Stimulated activated CD8-positive, alpha-beta memory T cell treated with anti-CD3 and anti-CD28 coated beads, Interleukin-15, amount 100 ng/mL, for 24 hours (primary cell): ENCODE measurements at regions not wholly inside any gene's neighbourhood (a gene's known extent, or its start where the extent isn't known, plus 50 kb on each side); places are given as distances from the start of the nearest gene placed in this dataset.

Source experiments
- DNase-seq: peaks from one replicate; pipeline ENCODE4 v3.0.0-alpha.2; 2020; ENCODE audit warnings: low read depth

GRCh38 chr11:70872955-70873735 lies 379.2 kb downstream of the SHANK2 start:
- no peak for DNase-seq

DNA sequence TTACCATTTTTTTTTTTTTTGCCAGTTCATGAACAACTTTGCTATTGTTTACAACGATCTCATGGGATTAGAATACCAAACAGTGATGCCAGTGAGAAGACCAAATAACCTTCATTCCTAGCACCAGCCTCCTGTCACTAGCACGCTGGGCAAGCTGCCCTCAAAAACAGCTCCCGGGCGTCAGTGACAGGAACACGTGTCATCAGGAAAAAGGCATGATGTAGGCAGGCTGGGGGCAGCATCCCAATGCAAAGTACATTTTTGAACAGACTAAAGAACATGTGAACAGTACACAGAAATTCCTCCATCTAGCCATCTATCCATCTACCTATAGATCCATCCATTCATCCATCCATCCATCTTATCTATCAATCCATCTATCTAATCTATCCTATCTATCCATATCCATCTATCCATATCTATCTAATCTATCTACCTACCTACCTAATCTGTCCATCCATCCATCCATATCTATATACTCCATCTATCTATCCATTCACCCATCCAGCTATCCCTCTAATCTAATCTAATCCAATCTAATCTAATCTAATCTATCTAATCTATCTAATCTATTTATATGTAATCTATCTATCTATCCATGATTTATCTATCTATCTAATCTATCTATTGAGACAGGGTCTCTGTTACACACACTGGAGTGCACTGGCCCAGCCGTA lies 378.5 kb downstream of the SHANK2 start:
- DNase-seq: no peak

DNA sequence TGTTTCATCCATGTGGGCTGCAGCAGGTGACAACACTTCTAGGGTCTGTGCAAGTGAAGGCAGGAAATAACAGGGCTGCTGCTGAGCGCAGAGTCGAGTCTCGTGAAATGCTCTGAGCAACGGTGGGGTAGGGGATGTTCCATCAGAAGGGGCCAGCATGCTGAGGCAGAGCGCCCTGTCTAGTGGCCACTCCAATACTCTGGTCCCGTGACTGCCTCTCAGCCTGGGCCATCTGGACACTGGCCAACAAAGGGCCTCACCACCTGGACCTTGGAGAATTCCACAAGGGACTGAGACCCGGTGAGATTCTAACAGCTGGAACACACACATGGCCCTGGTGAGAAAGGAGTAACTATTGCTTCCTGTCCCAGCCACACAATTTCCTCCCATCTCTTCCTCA lies 375.7 kb downstream of the SHANK2 start:
- DNase-seq: no peak

DNA sequence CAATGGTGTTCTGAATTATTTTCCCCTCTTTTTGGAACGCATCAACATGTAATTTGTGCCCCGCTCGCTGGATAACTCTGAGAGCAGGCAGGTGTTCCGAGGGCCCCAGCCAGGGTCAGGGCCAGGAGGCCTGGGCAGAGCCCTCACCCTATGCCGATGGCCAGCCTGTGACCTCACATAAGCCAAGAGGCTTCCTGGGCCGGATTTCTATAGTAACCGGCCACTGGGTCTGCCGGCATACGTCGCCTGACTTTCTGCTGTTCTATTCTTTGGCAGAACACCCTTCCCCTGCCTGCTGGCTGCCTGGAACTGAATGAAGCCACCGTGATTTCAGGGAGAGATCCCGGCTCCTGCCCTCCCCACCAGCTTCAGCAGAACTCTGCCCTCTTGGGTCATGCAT lies 375.2 kb downstream of the SHANK2 start:
- DNase-seq: no peak

DNA sequence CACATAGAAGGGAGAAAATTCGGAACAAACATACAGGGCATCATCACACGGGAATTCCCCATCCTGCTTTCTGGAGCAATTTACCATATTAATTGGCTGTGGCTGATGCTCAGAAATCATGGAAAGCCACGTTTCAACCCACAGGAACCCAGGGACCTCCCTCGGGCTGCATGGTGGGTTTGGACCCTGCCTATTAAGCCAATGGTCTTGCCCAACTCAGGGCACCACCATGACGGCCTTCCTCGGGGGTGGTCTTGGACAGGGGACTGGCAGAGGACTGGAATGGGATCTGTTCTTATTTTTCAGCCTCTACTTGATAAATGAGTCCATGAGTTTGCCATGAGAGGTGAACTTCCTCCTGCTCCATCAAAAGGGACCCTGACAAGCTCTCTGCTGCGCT lies 374.0 kb downstream of the SHANK2 start:
- no peak for DNase-seq

DNA sequence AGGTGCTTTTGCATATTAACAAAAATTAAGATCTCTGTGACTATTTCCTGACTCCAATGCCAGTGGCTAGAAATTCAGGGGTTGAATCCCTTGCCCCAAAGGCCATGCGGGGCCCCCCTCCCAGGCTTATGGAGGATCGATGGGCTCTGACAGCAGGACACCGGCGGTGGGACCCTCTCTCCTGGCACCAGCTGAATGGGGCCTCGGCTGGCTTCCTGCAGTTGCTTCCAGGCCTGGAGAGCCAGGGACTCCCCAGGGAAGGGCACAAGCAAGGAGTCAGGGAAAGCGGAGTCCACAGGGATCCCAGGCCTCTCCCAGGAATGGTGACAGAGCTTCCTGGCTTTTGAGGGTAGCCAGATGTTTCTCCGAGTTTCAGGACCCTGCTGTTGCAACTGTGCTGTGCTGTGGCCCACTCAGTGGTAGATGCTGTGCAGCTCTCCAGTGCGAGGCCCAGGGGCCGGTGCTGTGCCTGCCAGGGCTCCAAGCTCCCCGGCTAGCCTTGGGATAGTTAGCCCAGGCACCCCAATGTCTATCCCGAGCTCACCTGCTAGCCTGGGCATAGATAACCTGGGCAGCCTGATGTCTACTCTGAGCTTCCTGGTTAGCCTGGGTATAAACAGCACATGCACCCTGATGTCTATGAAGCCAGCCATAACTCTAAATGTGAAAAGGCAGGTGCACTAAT lies 372.6 kb downstream of the SHANK2 start:
- no peak for DNase-seq

GRCh38 chr11:70880416-70880815 lies 372.0 kb downstream of the SHANK2 start:
- DNase-seq: no peak

DNA sequence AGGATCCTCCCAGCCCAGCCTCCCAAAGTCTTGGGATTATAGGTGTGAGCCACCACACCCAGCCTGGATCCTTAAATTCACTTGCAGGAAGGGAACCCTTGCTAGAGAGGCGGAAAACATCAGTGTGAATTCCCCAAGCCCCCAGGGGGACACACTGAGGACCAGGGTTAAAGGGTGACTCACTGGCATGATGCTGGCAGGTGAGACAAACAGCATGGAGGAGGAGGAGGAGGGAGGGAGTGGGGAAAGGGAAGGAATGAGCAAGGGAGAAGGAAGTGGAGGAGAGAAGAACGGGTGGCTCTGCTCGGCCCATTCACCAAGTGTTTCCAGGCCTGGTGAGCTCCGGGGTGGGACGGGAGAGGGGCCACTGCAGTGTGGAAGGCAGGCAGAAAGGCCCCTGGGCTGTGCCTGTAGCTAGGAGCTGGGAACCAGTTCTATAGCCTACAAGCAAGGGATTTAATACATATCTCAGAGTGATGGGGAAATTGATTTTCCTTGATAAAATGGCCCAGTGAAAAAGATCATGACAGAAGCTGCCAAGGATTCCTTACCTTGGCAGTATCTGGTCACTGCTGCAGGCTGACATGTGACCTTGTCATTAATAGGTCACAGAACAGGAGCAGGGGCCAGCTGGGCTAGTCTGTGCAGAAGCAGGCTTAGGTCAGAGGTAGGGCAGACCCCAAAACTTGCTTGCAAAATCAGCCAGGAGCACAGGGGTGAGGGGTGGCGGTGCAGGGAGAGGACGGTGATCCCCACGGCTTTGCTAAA lies 370.2 kb downstream of the SHANK2 start:
- DNase-seq: no peak

DNA sequence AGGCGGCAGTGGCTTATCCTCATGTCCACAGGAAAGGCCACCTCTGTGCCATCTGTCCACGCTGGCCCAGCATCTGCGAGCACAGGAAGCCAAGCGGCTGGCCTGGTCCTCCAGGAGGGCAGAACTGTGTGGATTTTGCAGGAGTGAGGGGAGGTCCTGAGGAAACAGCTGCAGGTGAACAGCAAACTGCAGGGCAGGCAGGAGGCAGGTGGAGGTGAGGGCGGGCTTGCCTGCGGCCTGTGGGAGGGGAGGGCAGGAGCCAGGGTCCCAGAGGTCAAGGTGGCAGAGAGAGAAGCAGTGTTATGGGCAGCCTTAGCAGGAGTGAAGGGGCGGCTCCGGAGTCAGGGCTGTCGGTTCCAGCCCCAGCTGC lies 369.7 kb downstream of the SHANK2 start:
- no peak for DNase-seq

DNA sequence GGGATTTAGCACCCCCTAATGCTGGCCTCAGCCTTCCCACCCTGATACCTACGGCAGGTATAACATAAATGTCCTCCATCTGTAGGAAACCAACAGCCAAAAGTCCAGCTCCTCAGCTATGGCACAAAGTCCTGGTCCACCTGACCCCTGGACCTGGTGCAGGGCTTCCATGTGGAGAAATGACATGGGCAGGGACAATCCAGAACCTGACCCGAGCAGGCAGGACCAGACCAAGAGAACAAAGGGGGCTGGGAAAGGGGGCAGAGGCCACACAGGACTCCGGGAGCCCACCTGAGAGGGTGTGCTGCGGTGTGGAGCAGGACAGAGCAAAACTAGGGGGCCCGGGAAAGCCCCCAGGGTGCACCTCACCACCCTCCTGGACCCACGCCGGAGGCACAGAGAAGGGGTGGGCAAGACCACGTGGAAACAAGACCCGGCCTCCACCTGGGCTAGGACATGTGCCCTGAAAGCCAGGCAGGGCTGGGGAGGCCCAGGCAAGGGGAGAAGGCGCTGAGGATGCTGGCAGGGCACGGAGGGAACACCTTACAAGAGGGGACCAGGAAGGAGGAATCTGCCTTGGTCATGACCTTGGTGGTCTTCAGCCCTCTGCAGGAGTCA lies 368.9 kb downstream of the SHANK2 start:
- no peak for DNase-seq

DNA sequence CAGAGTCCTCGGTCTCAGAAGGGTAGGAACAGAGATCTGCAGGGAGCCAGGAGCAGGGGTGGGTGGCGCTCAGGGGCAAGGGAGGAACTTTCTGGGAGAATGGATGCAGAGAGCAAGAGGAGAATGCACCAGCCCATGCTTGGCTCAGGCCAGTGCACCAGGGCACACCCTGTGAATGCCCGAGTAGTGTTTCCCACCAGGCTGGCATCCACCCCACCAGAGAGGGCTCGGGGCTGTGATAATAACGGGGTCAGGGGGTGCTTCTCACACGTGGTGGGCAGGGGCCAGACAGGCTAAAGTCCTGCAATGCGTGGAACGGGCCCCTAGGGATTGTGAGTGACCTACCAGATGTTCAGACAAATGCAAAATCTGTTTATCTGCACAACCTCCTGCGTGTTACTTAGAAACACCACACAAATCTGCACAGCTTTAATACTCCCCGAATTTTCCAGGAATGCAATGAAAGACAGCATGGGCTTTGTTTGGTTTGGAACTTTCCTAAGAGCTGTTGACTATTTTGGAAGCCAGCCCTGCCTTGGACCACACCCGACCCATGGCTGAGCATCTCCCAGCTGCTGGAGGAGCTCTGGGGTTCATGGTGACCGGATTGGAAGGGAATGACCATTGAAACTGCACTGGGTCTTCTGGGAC lies 368.3 kb downstream of the SHANK2 start:
- no peak for DNase-seq

- DNase-seq: no peak
Observed at GRCh38 chr11:70885281-70886231, 366.8 kb downstream of the SHANK2 start.

DNA sequence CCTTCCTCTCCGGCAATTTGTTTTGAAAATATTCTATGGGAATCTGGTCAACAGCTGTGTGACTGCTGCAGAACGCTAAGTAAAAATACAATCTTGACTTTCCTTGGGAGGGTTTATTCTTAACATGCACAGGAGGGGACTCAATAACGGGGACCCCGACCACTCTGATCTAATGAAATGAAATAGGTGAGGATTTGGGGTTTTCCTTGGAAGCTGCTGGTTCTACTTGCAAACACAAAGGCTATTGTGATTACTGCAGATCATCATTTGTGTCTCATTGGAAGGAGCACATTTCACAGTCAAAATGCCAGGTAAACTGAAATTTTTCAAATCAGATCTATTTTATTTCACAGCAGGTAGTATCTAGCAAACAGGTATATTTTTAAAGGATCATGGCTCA lies 366.1 kb downstream of the SHANK2 start:
- DNase-seq: no peak

- DNase-seq: no peak
Observed at GRCh38 chr11:70886676-70887541, 365.5 kb downstream of the SHANK2 start.

GRCh38 chr11:70887542-70887827 lies 364.9 kb downstream of the SHANK2 start:
- DNase-seq: no peak

- no peak for DNase-seq
Observed at GRCh38 chr11:70888061-70888460, 364.3 kb downstream of the SHANK2 start.

DNA sequence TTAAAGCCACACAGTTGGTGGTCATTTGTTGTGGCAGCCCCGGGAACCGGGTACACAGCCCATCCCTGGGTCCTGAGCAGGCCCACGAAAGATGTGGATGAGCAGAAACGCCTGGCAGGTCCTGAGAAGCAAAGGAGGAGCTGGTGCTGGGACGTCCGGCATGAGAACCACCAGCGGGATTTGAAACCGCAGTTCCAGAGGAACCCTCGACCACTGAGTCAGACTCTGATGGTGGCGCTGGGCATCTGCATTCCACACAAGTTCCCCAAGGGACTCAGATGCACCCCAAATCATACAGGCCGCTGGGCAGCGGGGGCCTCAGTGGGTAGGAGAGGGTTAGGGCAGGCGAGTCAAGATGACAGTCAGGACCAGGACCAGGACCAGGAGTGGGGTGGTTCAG lies 363.0 kb downstream of the SHANK2 start:
- no peak for DNase-seq

DNA sequence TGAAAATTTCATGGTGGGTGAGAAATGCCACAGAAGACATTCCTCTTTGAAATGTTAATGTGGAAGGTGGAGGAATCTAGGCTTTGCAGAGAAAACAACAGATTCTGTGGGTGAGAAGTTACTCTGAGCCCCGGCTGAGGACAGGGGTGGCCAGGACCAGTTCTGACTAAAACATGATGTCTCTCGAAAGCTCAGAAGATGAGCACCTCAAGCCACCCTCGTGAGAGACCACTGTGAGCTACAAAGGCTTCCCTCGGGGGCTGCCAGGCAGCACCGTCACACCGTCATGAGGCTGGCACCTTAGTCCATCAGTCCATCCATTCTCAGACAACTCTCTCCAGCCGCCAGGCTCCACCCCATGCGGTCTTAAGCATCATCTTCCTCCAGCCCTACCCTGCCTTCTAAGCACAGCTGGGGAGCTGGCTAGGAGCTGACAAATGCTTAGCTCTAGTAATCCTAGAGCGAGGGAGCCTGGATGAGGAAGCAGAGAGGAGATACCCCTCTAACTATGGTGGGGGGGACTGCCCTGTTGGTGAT lies 360.5 kb downstream of the SHANK2 start:
- DNase-seq: no peak

DNA sequence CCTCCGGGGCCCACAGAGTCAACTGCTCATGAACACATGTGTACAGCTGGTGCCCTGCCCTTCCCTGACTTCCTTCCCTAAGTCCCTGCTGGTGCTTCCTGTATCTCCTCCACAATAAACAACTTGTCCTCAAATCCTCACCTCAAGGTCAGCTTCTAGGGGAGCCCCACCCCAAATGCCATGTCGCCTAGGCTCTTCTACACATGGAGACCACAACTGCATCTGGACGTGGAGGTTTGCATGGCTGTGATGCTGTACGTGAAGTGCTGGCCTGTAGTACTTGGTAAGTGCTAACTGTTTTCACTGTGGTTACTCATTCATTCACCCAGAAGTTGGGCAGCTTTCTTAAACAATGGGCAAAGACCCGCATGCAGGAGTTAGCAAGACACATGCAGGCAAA lies 359.5 kb downstream of the SHANK2 start:
- DNase-seq: no peak
